ENCODE measurements at regions not wholly inside any gene's neighbourhood (a gene's known extent, or its start where the extent isn't known, plus 50 kb on each side); places are given as distances from the start of the nearest gene placed in this dataset.
"Not testable (repeated sequence)": the region's sequence is repeated elsewhere in the genome, so short reads cannot be mapped to it uniquely, and the experiment has no call there.

DNA sequence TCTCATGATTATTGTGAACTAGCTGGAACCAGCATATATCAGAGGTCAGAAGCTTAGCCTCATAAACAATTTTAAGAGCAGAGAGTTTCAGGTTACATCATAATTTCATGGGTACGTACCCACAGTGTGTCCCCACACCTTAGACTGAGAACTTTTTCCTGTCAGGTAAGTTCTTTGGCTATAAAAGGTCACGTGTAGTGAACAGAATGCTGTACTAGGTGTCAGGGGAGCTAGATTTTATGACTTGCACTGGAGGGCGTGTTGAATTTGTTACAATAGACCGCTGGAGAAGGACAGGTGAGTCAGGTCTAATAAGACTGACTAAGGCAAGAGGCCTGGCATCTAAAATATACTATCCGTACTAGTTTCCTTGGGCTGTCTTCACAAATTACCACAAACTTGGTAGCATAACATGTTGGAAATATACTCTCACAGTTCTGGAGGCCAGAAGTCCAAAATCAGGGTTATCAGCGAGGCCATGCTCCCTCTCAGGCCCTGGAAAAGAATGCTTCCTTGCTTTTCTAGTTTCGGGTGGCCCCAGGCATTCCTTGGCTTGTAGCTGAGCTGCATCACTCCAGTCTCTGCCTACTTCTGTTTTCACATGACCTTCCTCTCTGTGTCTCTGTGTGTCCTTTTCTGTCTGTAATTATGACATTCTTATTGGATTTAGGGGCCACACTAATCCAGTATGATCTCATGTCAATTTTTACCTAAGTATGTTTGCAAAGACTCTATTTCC, 512.0 kb upstream of the NR3C2 start:
- no peak for DNase-seq

DNA sequence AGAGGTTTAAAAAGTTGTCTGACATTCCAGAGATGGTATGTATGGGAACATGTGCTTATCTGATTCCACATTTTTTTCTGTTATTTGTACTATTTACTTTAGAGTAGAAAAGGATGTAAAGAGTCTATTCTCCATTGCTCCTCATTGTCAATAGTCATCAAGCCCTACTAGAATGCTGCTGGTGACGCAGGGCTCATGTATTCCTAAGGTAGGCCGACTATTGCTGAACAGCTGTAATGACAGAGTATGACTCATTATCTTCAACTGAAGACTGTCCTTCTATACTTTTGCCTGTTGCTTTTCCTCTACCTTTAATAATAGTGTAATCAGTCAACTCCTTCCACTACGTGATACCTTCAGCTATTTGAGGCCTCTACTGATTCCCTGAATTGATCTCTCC, 509.1 kb upstream of the NR3C2 start:
- DNase-seq = no peak

DNA sequence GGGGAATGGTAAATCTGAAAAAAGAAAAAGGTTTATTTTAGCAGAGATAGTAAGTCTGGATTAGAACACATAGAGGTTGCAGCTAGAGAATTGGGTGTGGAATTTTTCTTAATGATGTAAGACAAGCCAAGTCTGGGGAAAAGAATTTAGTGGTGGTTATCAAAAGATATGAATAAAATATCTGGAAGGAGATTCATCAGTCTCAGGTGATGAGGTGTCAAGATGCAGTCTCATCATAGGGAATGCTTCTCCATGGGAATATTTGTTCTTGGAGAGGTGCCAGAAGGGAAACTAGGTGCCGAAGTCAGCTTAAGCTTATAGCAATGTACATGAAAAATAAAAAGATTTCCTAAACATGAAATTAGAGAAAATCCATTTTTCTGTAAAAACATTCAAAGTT, 504.1 kb upstream of the NR3C2 start:
- no peak for DNase-seq

DNA sequence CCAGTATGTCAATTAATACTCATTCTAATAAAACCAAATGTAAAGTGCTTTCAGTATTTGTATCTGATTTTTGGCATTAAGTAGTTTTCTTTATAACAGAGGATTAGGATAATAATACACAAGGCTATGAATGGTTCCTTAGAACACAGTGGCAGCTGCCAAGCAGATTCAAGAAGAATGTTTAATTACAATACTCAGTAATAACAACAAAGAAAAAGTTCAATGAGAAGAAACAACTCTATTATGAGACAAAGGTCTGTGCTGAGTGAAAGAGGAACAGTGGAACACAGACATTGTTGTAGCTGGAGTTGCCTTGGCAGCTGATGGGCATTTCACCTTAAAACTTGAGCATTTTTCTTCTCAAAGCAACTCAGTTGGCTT, 502.6 kb upstream of the NR3C2 start:
- no peak for DNase-seq

DNA sequence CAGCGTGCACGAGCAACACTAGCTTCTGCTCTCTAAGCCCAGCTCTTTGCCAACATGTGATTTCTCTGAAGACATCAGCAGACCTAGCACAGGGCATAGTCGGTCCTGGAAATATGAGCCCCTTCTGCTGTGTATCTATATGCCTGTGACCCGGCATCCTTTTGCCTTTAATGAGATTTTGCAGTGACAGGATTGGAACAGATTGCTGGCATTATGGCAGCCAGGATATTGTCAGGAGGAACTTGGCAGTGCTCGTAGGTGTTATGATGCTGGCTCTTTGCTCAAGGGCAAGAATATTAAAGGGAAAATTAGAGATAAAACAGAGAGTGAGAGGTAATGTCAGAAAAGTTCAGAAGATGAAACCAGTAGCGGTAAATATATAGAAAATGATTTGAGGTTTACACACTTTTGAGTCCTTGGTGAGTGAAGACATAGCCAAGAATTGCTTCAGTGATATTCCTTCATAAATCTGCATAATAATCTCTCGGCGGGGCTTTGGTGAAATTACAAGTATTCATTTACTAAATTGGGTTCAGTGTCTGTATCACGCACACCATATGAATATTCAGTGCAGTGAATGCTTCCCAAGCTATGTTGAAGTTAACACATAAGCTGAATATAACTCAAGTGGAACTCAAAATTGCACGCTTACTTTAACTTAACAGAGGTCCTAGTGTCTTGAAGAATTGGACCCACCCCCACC, 502.1 kb upstream of the NR3C2 start:
- no peak for DNase-seq

DNA sequence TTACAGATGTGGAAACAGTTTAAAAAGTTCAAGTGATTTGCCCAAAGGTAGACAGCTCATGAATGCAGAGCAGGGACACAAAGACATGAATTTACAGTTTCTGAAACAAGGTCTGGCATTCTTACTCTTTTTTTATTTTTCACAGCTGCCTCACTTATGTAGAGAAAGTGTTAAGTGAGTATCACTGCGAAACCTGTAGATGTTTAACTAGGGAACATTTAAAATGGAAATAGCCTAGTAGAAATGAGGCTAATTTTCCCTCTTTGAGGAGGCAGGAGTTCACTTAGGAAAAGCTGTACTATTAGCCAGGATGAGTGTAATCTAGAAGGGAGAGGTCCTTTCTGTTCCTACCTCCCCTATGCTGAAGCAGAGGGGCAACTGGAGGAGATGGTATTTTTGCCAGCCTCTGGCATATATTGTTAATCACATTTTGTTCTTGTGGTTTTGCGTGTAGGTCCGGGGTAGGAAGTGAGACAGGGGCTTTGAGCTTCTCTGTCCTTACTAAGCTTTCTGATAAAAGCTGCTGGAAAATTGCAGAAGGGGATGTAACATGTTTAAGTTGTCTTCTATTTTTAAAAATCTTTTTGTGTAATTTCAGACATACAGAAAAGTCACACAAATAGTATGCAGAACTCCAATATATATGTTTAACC, 492.8 kb upstream of the NR3C2 start:
- peak; percentile 5 for DNase-seq

DNA sequence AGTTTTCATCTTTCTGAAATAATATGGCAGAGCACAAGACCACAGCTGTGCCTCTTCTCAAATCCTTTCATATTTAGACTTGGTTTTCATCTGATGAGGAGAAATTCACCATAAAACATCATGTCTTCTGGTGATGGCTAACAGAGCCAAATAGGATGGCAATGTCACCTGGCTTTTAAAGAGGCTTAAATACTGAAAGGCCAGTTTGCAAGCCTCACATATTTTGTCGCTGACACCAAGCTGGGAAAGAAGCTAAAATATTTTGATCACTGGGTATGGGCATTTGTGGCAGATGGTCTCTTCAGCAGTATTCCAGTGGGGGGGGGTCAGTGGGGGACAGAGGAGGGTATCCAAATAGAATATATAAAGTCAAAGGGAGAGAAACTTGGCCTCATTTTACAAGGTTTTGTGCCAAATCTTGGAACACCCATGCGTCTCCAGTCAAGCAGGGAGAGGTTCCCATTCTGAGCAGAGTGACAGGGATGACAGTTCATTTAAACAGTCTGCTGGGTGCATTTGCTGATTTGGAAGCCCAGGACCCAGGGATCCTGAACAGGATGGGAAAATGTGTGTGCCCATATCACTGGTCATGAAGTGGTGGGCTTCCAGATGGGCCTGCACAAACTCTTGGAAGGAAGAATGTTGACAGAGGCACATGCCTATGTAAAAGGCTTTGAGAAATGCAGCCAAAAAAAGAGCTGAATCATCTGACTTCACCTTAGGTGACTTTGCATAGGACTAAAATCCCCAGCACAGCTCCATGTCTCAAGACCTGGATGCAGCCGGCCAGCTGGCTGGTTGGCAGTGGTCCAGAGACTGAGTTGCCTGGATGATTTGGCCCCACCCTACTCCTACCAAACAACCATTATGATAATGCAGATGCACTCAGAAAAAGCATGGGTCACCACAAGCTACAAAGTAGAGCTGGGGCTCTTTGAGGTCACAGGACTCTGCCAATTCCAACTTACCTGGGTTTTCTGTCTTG, 484.4 kb upstream of the NR3C2 start:
- DNase-seq = peak; percentile 1

DNA sequence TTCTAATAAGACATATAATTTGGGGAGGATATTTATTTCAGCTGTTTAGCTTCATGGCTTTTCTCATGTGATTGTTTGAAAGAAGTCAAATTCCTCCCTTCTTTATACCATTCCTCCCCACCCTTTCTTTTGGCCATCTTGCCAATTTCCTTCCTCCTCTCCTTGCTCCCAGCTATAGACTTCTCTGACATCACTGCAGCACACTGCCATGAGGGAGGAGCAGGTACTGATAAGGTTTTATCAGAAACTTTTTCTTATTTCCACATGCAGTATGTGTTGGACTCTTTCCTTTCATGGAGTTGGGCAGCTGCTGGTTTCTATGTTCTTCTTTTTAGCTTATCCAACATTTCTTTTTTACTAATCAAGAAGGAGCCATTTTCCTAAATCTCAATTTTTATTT, 481.7 kb upstream of the NR3C2 start:
- DNase-seq = no peak

DNA sequence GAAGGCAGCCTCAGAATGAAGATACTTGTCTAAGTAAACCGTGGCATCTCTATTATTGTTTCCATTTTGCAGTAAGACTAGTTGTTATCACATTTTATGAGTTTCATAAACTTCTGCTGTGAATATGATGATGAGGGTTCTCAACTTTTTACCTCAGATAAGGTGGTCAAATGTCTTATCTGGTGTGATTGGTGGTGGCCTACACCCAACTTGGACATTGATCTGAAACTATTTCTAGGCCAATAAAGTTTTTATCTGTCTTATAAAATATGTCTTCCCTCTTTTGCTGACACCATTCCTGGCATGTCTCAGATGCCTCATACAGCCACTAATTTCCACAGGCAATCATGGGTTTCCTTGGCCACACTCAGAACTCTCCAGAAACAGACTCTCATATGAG, 480.3 kb upstream of the NR3C2 start:
- no peak for DNase-seq

DNA sequence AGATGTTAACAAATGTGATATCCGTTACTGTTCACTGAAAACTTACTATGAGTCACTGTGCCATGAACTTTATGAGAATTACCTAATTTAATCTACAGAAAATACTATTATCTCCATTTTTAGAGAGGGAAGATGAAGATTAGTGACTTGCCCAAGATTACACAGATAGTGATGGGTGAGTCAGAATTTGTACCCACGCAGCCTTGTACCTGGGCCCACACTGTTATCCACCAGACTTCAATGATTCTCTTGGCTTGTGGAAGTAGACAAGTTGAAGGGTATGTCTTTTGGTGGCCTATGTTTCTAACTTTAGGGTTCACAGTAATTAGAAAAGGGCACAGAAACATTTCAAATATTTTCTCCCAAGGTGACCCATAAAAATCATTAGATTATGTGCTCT, 472.5 kb upstream of the NR3C2 start:
- DNase-seq = no peak

DNA sequence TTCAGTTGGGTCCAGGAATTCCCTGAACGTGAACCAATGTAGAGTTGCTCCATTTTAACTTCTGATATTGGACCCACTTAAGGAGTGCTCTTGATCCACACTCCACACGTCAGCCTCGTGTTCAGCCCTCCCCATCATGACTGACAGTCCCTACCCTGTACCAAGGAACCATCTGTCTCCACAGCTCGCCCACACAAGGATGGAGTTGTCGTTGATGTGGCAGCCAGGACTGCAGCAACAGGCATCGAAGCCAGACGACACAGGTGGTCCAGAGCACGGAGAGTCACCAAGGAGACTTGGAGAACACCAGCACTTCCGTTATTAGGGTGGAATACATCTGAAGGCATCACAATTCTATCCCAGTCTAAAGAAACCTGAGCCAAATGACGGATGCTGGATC, 472.1 kb upstream of the NR3C2 start:
- no peak for DNase-seq

DNA sequence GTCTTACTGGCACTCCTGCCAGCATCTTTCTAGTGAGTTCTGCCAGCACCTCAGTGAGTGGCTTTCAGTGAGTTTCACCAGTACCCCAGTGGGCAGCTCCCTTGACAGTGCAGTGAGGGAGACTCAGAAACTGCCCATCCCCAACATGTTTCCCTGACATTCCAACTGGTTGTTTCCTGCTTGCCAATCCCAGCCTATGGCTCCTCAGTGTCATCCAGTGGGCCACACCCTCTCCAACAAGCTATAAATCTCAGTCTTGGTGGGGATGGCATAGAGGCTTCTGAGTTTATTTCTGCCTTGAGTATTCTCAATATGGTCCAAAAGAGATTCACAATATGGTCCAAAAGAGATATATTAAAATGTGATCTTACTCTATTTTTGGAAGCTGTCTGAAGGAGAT, 461.2 kb upstream of the NR3C2 start:
- DNase-seq = no peak

DNA sequence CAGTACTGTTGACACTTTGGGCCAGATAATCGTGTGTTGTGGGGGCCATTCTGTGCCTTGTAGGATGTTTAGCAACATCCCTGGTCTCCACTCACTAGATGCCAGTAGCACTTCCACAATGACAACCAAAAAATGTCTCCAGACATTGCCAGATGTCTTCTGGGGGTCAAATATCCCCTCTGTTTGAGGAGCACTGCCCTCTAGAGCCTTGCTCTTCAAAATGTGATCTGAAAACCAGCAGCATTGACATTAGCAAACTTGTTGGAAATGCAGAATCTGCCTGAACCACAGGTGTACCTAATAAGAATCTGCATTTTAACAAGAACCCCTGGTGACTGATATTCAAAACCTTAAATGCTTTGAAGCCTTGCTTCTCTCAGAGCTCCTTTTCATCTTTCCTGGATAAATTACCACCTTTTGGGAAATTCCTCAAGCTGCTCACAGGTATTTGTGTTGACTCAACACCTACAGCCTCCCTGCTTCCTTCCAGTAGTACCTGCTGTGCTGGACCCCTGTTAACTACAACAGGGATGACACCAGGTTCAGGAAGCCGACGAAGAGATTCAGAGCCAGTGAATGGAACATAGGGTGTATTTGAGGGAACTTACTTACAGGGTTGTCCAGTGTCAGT, 459.0 kb upstream of the NR3C2 start:
- no peak for DNase-seq

DNA sequence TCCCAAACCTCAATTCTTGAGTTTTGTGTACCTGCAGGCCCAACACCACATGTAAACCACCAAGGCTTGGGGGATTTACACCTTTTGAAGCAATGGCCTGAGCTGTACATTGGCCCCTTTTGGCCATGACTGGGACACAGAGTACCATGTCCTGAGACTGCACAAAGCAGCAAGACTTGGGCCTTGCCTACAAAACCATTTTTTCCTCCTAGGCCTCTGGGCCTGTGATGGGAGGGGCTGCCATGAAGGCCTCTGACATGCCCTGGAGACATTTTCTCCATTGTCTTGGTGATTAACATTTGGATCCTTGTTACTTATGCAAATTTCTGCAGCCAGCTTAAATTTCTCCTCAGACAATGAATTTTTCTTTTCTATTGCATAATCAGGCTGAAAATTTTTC, 455.9 kb upstream of the NR3C2 start:
- not testable (repeated sequence) for DNase-seq

DNA sequence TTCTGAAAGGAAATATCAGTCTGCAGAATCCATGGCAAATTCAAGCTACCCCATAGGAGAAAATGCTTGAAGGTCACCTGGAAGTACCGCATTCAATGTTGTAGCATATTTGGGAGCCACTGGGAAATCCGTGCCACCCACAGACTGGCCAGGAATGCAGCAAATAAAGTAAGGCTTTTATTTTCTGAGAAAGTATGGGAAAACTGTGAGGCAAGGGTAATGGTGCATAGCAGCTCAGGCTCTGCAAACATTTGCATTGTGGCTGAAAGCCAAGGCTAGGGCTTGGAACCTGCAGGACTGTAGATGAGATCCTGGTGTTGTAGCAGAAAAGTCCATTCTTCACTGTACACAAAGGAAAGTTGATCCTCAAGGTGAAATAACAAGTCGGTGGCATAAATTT, 450.9 kb upstream of the NR3C2 start:
- DNase-seq = no peak

DNA sequence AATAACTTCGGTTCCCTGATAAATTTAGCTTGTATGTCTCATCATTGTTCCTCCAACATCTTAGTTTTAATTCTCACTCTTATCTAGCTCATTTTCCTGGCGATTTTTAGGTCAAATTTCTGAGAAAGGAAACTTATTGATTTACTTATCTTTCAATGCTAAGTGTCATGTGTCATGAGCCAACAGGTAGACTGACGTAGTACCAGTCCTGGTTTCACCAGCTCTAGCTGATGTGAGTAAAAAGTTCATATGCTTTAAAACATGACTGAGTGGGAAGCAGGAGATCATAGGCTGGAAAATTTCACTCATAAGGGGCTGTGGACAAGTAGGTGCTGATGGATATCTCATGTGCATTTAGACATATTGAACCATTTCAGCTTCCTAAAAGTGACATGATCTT, 441.7 kb upstream of the NR3C2 start:
- no peak for DNase-seq

DNA sequence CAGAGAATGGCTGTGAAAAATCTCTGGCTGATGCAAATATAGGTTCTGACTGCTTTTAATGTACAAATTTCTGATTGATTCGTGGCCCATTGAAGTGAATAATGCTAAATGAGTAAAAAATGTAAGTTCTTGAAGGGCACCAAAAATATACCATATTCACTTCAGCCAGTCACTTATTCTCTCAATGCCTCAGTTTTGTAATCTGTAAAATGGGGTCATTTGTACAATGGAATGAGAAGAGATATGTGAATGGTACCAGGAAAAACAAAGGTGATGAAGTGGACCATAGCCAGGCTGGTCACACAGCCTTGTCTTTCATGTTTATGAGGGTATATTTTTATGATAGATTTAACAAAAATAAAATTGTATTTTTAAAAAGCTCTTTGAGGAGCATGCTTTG, 441.2 kb upstream of the NR3C2 start:
- no peak for DNase-seq

DNA sequence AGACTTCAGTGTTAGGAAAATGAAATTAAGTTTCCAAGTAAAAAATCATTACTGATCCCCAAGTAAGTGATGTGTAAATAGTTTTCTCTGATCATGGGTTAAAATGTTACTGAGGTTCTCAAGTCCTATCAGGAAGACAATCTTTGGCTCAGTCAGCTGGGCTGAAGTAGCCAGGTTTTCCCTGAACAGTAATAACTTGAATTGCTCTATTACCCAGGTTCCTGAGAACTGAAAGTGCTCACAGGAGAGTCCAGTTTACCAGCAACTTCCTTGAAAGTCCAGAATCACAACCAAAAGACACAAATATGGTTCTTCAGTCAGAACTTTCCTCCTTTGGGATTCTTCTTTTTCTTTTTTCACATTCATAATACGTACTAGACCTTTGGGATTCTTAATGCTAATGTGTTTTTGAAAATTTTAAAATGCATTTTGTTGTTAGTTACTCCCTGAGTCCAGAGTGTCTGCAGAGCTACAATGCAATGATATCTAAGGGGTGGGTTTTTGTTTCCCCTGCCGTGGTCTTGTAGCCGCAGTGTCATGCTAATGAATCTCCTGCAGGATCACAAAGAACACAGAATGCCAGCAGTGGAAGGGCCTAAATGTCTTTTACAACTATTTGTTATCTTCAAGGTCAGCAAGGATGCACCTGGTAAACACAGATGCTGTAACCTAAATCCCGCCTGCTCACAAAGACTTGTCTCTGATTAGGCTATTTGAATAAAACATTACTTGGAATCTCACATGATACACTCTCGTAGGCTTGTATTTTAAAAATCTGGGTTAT, 439.8 kb upstream of the NR3C2 start:
- no peak for DNase-seq

DNA sequence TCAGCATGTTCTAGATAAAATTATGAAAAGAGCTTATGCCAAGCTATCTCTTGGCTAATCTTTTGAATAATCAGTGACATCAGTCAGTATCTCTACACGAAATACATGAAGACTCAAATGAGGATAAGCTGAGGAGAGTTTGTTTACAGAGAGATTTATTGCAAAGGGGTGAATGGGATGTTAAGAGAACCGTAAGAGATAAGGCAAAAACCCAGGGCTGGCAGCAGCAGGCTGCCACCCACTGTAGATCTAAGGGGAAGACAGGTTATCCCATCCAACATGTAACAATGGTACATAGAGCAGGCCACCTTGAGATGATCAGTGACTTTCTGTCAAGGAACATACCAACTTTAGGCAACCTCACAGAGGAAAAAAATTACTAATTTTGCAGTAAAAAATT, 432.1 kb upstream of the NR3C2 start:
- no peak for DNase-seq

DNA sequence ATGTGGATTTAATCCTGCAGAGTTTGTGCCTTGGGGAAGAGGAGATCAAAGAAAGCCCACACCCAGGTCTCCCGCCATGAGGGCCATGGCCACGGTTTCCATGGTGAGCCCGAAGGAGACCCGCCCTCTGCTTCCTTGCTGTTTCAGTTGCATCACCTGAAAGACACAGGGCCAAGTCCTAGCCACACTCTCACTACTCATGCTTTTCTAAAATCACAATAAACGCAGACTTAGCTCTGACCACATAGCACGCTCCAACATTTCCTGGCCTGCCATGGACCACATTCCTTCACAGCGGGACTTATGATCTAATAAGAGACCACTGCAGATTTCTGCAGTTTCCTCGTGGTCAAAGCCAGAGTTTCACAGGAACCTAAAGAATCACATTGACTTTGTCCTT, 426.0 kb upstream of the NR3C2 start:
- DNase-seq = no peak

DNA sequence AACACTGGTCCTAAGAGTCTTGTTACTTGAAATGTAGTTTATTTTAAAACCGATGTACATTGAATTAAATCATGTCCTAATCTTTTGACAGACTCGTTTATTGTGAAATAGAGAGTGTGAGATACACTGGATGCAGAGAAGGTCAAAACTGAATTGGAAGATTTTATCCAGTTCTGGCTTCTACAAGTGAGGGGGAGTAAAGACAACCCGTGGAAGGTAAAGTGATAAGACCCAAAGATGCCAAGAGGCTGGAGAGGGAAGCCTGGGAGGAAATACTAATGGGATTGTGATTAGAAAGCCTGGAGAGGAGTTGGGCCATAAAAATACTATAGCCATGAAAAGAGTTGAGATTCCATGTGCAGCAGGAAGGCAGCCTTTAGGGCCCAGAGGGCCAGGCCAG, 424.5 kb upstream of the NR3C2 start:
- DNase-seq = no peak
